ENCODE measurements at regions not wholly inside any gene's neighbourhood (a gene's known extent, or its start where the extent isn't known, plus 50 kb on each side); places are given as distances from the start of the nearest gene placed in this dataset.

DNA sequence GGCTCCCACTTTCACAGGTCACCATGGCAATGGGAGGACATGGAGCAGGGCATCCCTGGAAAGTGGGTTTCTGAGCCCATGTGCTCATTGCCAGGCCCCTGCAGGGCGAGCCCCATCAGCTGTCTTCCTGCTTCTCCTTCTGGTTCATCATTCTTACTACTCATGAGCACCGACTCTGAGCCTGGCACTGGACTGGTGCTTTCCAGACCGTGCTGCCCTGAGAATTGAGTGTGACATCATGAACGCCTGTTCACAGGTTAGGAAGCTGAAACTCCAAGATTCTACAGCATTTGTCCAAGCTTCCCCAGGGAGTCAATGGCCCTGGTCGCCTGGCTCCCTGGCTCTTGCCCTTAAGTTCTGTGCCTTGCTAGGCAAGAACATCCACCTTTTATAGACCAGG is 210.4 kb upstream of the ZNF536 start:
- no peak for DNase-seq
- in situ Hi-C loops (cut with MboI; ENCODE audit: low pct_unique_long_range_greater_than_20kb, low sequenced_read_pairs), result no loop called here

DNA sequence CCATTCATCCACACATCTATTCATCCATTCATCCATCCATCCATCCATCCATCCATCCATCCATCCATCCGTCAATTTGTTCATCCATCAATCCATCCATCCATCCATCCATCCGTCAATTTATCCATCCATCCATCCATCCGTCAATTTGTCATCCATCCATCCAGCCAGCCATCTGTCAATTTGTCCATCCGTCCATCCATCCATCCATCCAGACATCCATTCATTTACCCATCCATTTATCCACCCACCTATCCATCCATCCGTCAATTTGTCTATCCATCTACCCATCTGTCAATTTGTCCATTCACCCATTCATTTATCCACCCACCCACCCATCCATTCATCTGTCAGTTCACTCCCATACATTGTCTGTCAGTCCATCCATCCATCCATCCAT is 209.5 kb upstream of the ZNF536 start:
- in situ Hi-C loops (cut with MboI; ENCODE audit: low pct_unique_long_range_greater_than_20kb, low sequenced_read_pairs), result no loop called here
- no peak for DNase-seq

DNA sequence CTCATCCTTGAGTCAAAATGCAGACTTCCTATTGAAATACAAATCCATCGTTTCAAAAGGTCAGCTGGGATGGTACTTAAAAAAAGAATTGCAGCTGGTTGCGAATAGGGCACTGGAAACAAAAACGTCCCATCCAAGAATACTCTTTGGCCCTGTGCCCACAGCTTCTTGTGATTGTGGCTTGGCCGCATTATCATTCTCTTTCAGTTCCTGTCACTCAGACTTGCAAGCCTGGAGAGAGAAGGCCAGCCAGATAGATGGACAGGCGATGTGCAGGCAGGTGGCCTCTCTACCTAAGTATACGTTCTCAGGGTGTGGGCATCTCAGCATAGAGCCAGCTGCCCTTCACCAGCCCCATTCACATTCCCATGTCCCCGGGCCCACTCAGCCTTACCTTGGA is 208.5 kb upstream of the ZNF536 start:
- DNase-seq, result no peak
- in situ Hi-C loops (cut with MboI; ENCODE audit: low pct_unique_long_range_greater_than_20kb, low sequenced_read_pairs), result no loop called here

DNA sequence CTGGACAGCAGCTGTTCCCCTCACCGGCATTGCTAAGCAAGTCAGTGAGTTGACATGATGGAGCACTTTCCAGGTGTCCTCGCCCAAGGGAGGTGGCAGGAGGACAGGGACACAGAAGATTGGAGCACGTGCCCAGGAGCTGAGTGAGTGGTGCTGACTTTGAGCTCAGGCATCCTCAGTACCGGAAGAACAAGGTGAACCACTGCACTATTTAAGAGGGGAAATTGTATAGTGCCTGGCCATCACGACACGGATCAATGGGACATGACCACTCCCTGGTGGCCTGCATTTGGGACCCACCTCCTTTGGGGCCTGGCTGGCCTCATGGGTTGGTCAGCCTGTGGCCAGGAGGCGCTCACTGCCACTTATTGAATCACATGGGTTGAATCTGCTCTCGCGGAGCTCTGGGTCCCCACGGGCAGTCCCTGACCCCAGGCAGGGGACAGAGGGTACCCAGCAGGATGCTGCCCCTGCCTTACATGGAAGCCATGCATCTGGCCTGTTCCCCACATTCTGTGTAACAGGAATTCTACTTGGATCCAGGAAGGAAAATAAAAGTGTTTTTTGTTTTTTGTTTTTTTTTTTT is 206.9 kb upstream of the ZNF536 start:
- in situ Hi-C loops (cut with MboI; ENCODE audit: low pct_unique_long_range_greater_than_20kb, low sequenced_read_pairs), result no loop called here

DNA sequence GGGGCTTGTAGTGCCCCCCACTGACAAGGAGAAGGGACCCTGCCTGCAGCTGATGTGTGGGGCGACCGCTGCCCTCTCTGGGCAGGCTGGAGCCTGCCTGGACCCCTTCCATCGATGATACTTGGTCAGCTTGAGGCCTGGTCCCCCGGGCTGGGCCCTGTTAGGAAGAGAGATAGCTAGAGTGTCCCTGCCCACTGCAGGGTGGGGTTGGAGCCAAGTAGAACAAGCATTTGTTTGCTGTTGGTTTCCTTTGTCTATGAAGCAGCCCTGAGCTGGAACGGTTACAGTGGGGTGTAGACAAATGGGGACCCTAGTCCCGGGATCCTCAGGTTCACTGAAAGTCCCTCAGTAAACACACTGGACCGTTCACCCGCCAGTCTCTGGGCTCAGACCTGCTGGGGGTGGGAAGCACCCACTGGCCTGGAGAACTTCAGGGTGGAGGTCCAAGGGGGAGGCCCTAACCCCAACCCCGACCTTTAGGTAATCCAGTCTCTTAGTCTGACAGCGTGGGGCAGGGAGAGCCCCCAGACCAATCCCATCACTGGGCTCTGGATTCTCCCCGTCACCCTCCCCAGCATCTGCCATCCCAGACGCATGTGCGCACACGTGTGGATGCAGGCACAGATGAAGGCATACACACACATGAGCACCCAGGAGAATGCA is 204.8 kb upstream of the ZNF536 start:
- in situ Hi-C loops (cut with MboI; ENCODE audit: low pct_unique_long_range_greater_than_20kb, low sequenced_read_pairs), result no loop called here

More for the DNA sequence above, 206.9 kb upstream of the ZNF536 start:
- DNase-seq, result no peak

DNA sequence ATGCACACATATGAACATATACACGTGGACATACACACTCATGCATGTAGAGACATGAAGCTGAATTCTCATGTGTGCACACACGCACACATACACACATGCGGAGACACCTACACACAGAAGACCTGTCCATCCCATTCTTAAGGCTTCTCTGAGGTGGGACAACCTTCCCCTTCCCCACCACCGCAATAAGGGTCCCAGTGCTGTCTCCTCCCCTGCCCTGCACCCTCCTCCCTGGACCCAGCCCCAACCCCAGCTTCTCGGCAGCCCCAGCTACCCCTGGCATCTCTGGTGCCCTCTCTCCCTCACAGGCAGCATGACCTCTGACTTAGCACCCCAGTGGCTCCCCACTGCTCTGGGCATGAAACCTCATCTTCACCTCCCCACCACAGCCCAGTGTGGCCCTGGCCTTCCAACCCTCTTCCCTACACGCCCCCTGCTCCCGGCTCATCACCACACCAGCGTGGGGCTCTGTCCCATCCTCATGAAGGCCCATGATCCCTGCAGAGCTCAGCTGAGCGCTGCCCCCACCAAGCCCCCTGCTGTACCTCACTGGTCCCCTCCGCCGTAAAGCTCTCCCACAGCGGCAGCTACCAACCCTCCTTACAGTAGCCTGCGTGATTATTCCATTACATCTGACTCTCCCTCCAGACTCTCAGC is 204.1 kb upstream of the ZNF536 start:
- DNase-seq, result no peak
- in situ Hi-C loops (cut with MboI; ENCODE audit: low pct_unique_long_range_greater_than_20kb, low sequenced_read_pairs), result no loop called here

More for the DNA sequence above, 204.8 kb upstream of the ZNF536 start:
- no peak for DNase-seq

DNA sequence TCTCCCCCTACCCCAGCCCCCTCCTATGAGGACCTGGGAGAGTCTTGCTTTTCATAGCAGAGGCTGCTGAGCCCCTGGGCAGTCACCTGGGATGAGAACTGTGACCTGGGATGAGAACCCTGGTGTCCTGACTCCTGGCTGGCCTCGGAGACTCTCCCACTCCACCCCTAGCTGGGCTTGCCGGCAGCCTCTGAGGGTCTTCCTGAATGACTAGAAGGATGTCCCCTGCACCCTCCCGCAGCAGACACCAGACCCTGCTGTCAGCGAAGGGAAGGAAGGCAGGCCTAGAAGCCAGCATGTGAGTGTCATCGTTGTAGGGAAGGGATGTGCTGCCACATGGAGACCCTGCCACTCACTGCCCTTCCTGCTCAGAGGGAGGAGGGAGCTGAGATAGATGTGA is 203.4 kb upstream of the ZNF536 start:
- in situ Hi-C loops (cut with MboI; ENCODE audit: low pct_unique_long_range_greater_than_20kb, low sequenced_read_pairs), result no loop called here
- no peak for DNase-seq

DNA sequence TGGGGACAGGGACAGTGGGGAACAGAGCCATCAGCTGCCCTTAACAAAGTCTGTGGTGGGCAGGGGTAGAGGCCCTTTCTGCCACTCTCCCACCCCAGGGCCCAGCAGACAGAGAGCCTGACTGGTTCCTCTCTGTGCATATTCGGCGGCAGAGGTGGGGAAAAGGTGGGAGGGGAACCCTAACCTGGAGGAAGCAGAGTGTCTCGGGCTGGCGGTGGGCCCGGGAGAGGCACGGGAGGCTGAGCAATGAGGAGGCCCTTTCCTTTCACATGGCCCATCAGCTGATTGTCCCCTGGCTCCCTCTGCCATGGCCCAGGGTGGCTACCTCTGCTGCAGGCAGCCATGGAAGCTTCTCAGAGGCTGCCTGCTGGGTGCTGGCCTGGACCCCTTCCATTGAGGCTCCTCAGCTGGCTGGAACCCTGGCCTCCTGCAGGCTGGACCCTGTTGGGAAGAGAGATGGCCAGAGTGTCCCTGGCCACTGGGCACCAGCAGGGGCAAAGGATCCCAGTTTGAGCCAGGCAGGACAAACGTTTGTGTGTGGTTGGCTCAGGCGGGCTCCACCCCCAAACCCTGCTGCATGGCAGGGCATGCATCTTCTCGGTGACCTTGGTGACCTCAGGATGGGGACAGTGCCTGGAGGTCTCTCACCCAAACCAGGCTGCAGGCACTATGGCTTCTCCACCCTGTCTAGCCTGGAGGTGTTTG is 202.8 kb upstream of the ZNF536 start:
- in situ Hi-C loops (cut with MboI; ENCODE audit: low pct_unique_long_range_greater_than_20kb, low sequenced_read_pairs), result no loop called here

DNA sequence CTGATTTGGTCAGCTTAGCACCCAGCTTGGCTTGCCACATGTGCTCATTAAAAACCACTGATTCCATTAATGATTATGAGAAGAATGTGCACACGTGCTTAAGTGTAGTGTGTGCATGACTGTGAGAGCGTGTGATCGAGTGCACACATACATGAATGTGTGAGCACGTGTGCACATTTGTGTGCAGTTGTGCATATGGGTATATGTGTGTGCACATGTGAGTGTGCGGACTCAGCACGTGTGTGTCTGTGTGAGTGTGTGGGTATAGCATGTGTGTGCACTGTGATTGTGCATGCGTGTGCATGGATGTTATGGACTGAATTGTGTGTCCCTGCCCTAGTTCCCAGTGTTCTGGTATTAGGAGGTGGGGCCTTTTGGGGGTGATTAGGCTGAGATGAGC is 202.1 kb upstream of the ZNF536 start:
- in situ Hi-C loops (cut with MboI; ENCODE audit: low pct_unique_long_range_greater_than_20kb, low sequenced_read_pairs), result no loop called here
- no peak for DNase-seq

More for the DNA sequence above, 202.8 kb upstream of the ZNF536 start:
- DNase-seq, result no peak

DNA sequence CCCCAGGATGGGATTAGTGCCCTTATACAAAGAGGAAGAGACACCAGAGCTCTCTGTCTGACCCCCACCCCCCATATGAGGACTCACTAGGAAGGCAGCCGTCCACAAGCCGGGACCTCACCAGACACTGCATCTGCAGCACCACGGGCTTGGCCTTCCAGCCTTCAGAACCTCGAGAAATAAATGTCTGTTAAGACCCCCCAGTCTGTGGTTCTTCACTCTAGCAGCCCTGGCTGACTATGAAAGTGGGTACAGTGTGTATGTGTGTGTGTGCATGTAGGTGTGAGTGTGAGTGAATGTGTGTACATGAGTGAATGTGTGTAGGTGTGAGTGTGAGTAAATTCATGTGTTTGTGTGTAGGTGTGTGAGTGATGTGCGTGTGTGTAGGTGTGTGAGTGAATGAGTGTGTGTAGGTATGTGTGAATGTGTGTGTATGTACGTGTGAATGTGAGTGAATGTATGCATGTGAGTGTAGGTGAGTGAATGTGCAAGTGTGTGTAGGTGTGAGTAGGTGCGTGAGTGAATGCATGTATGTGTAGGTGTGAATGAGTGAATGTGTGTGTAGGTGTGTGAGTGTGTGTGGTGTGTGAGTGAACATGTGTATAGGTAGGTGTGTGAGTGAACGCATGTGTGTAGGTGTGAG is 201.6 kb upstream of the ZNF536 start:
- no peak for DNase-seq
- in situ Hi-C loops (cut with MboI; ENCODE audit: low pct_unique_long_range_greater_than_20kb, low sequenced_read_pairs), result no loop called here

DNA sequence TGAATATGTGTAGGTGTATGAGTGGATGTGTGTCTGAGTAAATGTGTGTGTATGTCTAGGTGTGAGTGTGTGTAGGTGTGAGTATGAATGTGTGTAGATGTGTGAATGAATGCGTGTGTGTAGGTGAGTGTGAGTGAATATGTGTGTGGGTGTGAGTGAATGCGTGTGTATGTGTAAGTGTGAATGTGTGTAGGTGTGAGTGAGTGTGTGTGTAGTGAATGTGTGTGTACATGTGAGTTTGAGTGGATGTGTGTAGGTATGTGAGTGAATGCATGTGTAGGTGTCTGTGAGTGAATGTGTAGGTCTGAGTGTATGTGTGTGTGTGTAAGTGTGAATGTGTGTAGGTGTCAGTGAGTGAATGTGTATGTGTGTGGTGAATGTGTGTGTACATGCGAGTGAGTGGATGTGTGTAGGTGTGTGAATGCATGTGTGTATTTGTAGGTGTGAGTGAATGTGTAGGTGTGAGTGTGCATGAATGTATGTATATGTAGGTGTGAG is 201.0 kb upstream of the ZNF536 start:
- in situ Hi-C loops (cut with MboI; ENCODE audit: low pct_unique_long_range_greater_than_20kb, low sequenced_read_pairs), result no loop called here
- DNase-seq, result no peak

DNA sequence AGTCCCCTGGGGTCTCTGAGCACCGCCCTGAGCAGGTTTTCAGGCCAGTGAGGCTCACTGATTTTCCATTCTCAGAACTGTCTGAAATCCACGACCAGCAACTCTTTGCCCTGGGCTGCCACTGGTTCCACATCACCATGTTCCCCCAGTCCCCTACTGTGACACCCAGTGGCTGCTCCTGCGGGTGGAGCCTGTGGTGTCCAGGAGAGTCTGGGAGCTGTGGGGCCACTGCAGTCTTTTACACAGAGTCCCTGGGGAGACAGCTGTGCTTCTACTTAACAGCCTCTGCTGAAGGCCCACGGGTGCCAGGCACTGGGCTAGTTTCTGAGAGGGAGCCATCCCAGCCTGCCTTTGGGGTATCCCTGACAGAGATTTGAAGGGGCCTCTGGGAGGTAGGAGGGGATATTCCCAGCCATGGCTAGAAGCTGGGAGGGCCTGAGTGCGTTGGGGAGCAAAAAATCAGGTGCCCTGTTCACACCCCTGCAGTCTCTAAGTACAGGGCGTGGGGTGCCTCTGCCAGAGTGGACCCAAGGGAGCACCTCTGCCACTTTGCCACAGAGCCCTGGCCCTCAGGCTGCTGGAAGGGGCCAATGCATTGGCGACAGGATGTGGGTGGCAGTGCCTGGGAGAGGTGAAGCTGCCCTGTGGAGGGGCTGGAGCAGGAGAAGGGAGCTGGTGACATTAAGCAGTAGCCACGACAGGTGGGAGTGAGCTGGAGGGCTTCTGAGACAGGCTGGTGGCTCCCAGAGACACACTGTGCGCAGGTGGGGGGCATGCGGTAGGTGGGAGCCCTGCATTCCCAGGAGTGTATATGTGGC is 200.2 kb upstream of the ZNF536 start:
- no peak for DNase-seq
- in situ Hi-C loops (cut with MboI; ENCODE audit: low pct_unique_long_range_greater_than_20kb, low sequenced_read_pairs), result no loop called here

DNA sequence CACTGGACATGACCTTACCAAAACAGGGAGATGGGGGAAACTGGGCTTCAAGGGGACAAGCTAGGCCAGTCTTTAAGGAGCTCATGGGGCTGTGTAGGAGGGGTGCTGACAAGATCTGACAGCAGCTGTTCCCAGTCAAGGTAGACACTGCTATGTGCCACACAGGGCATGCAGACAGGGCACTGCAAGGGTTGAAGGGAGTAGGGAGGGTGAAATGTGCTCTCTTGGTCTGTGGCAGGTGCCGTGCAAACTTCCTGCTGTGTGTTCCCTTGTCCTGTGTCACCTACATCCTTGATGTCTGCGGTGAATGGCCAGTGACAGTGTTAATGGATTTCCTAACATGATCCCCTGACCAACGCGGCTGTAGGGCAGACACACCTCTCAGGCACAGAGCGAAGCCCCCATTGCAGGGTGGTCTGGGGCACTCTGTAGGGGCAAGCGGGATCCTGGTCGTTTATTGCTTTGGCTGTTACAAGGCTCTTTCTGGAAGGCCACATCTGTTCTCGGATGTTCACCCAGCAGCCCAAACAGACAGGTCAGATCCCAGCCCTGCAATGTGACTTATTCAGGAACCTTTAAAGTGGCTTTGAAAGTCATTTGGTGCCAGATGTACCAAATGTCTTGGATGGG is 199.5 kb upstream of the ZNF536 start:
- in situ Hi-C loops (cut with MboI; ENCODE audit: low pct_unique_long_range_greater_than_20kb, low sequenced_read_pairs), result no loop called here

DNA sequence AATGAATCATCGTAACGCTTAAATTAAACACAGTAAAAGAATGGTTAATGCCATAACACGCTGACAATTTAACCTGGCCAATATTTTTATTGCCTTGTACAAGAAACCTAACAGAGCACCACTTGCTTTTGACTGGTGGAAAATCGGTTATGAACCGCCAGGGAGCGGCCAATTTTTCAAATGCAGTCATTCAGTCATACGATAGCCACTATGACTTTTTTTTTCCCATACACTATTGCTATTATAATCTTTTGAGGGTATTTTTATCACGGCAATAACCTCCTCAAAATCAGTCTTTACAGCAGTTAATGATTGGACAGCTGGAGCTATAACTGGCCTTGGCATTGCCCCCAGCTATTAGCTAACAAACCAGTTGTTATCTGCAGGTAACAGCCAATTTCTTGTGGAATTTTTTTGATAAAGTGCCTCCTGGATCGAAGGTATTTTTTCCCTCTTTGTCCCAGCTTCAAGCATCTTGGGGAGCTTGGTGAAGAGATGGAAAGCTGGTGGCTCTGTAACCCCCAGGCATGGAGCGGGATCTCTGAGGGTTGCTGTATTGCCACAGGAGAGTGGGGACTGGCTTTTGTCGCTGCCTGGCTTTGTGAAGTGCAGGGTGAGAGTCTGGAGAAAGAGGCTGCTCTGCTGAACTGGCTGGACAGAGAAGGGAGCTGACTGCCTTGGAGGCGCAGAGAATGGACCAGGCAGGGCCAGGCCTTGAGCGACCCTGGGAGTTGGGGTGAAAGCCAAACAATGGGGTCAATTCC is 198.4 kb upstream of the ZNF536 start:
- no peak for DNase-seq
- in situ Hi-C loops (cut with MboI; ENCODE audit: low pct_unique_long_range_greater_than_20kb, low sequenced_read_pairs), result no loop called here

More for the DNA sequence above, 199.5 kb upstream of the ZNF536 start:
- no peak for DNase-seq

DNA sequence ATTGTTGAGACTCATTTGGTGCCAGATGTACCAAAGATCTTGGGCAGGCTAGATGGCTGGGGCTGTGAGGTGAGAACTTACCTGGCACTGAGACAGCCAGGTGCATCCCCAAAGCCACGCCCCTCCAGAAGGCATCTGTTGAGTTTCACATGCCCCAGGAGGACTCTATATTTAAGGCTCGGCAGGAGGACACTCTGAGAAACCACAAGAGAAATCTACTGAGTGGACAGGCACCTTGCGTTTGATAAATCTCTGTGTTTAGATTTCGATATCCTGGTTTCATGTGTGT is 197.9 kb upstream of the ZNF536 start:
- in situ Hi-C loops (cut with MboI; ENCODE audit: low pct_unique_long_range_greater_than_20kb, low sequenced_read_pairs), result no loop called here
- DNase-seq, result no peak

DNA sequence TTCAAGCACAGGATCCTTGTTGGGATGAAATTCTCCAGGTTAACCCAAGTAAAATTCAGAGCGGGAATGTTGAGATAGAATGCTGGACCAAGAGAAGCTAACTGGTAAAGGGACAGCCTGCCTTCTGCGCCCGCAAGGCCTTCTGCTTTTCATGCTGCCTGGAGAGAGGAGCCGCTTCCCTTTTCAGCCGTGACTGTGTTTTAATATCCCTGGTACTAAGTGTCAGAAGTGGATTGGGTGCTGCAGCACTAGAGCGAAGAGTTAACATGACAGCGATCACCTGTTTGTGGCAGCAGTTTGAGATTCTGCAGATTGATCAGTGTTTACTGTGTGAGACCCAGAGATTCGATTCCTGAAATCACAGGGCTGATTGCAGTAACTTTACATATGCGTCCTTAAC is 197.4 kb upstream of the ZNF536 start:
- no peak for DNase-seq
- in situ Hi-C loops (cut with MboI; ENCODE audit: low pct_unique_long_range_greater_than_20kb, low sequenced_read_pairs), result no loop called here

DNA sequence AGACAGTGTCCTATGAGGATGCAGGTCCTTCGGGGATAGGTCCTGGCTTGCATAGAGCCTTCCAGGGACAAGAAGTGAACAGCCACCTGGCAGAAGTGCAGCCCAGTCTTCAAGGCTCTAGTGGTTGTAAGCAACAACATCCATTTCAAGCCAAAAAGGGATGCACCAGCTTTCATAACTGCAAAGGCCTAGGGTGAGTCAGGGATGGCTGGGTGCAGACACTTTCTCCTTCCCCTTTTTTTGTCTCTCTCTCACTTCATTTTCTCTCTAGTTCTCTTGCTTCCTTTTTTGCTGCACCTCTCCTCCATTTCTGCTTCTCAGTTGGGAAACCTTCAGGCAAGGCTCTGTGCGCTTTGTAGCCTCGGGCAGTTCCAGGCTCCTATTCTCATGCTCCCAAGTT is 196.2 kb upstream of the ZNF536 start:
- in situ Hi-C loops (cut with MboI; ENCODE audit: low pct_unique_long_range_greater_than_20kb, low sequenced_read_pairs), result no loop called here
- DNase-seq, result no peak

All from KBM-7 (cell line).